ENCODE measurements at regions not wholly inside any gene's neighbourhood (a gene's known extent, or its start where the extent isn't known, plus 50 kb on each side); places are given as distances from the start of the nearest gene placed in this dataset.

DNA sequence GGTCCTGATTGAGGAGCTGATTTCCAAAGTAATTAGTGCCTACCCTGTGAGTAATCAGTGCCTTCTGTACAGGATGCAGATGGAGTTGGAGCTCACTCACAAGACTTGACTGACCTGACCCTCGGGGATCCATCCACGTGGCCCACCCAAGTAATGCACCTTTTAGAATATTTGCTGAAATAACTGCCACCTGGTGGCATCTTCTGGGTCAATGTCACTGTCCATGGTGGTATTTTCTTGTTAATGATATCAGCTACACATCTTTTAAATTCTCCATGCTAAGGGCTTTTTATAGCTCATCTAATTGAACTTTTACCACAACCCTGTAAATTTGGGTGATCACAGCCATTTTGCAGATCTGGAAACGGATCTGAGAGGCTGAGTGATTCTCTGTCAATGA lies 74.3 kb upstream of the ANKRD34C start:
- Histone ChIP-seq H4K8ac (replicated peaks; ENCODE audit: insufficient read length, low read depth, low read length) (no peak overlapping the region), H3K14ac (ENCODE audit: insufficient read depth, low read length) (no peak overlapping the region), H3K23ac (ENCODE audit: insufficient read length, low read depth, low read length) (no peak overlapping the region), H3K4ac (ENCODE audit: low read depth, low read length) (no peak overlapping the region), H2BK5ac (ENCODE audit: insufficient read length, low read length) (no peak overlapping the region), H3K9me3 (ENCODE audit: control insufficient read depth, low read depth, low read length) (no peaks in the 10 kb centered on the region), H4K91ac (ENCODE audit: insufficient read length, low read depth, low read length) (no peak overlapping the region), H3K27ac (ENCODE audit: insufficient read length, low read depth, low read length) (no peak overlapping the region), H2BK15ac (ENCODE audit: low read depth, low read length) (no peak overlapping the region), H3K18ac (ENCODE audit: insufficient read length, low read depth, low read length) (no peak overlapping the region), H2BK20ac (ENCODE audit: low read depth, low read length, poor library complexity, severe bottlenecking) (no peak overlapping the region), H3T11ph (ENCODE audit: low read length) (no peak overlapping the region), H2AK5ac (ENCODE audit: insufficient read length, low read length) (no peak overlapping the region), H4K20me1 (ENCODE audit: control insufficient read depth, insufficient read depth, insufficient read length) (no peaks in the 10 kb centered on the region), H3K4me1 (ENCODE audit: insufficient read depth, low read length) (peaks cover 2% of the 10 kb centered on the region; the same call in 1 of the 2 replicates), H3K27me3 (ENCODE audit: insufficient read depth, low read length) (no peaks in the 10 kb centered on the region), H2AFZ (ENCODE audit: low read length) (no peak overlapping the region), H3K79me2 (ENCODE audit: insufficient read depth, low read length) (no peaks in the 10 kb centered on the region), H3K23me2 (ENCODE audit: insufficient read length, low read depth, low read length, poor library complexity, severe bottlenecking) (no peaks in the 10 kb centered on the region), H2BK12ac (ENCODE audit: insufficient read length, low read depth, low read length) (no peak overlapping the region), H2BK120ac (ENCODE audit: low read depth, low read length, poor library complexity, severe bottlenecking) (no peak overlapping the region), H3K79me1 (ENCODE audit: insufficient read depth, low read depth, low read length, poor library complexity, severe bottlenecking) (no peaks in the 10 kb centered on the region), H3K9ac (ENCODE audit: extremely low read depth, insufficient read length, low read length) (no peak overlapping the region), H4K5ac (ENCODE audit: insufficient read length, low read depth, low read length) (no peak overlapping the region), H3K4me2 (ENCODE audit: insufficient read depth, insufficient read length, low read length) (no peak overlapping the region), H3K56ac (ENCODE audit: insufficient read length, low read depth, low read length) (no peak overlapping the region)
- no peaks in the 10 kb centered on the region for H3K9me3 Mint-ChIP-seq
- peaks cover 29 to 30% of the 10 kb centered on the region in 2 experiments for H3K4me1 Mint-ChIP-seq
- H3K4me3 Mint-ChIP-seq: no peak overlapping the region
- H3K36me3 Mint-ChIP-seq (ENCODE audit: insufficient read depth in 1 of 3, low read depth in 3 of 3): no peaks in the 10 kb centered on the region
- H3K27me3 Mint-ChIP-seq (ENCODE audit: low read depth): peaks cover 20% of the 10 kb centered on the region
- H3K27ac Mint-ChIP-seq: no peak overlapping the region
- no CpG with 5 or more reads among the region's 3 CpGs for WGBS (ENCODE audit: extremely low coverage, insufficient read length, low lambda C conversion rate)
- TF ChIP-seq CTCF (conservative IDR thresholded peaks at IDR 0.05): peak; percentile 33; the same call in 2 of the 3 replicates
- no peak for DNase-seq
